ENCODE measurements at regions not wholly inside any gene's neighbourhood (a gene's known extent, or its start where the extent isn't known, plus 50 kb on each side); places are given as distances from the start of the nearest gene placed in this dataset.
A peak's percentile ranks its signal among the peaks of the same experiment; 100 is the strongest.

- DNase-seq (ENCODE audit: low read depth) = no peak
Observed at GRCh38 chr10:29397221-29397620, 108.4 kb downstream of the LYZL1 start.

- no peak for DNase-seq (ENCODE audit: low read depth)
Observed at GRCh38 chr10:29403208-29403607, 114.3 kb downstream of the LYZL1 start.

- peak; percentile 19 for DNase-seq (ENCODE audit: low read depth)
Observed at GRCh38 chr10:29407280-29407858, 118.5 kb downstream of the LYZL1 start.
